Thyroid gland (tissue), 4 donors: ENCODE measurements at regions not wholly inside any gene's neighbourhood (a gene's known extent, or its start where the extent isn't known, plus 50 kb on each side); places are given as distances from the start of the nearest gene placed in this dataset.

Experiments used
- CTCF ChIP-seq, 6 experiments: fragments of 200-600 bp in 3 of 6; fragments of 450-650 bp in 3 of 6; sonication (generic) in 3 of 6; IDR thresholded peaks; one replicate each; pipeline ENCODE4 v1.5.1; 2016 to 2019; ENCODE audit warnings: antibody characterized with exemption in 6 of 6, mild to moderate bottlenecking in 2 of 6, inconsistent platforms in 1 of 6, moderate library complexity in 1 of 6
- POLR2A ChIP-seq, 2 donors: fragments of 450-650 bp; IDR thresholded peaks; one replicate each; pipeline ENCODE4 v1.6.1; 2017; ENCODE audit warnings: antibody characterized with exemption in 2 of 2, mild to moderate bottlenecking in 2 of 2, moderate library complexity in 1 of 2

DNA sequence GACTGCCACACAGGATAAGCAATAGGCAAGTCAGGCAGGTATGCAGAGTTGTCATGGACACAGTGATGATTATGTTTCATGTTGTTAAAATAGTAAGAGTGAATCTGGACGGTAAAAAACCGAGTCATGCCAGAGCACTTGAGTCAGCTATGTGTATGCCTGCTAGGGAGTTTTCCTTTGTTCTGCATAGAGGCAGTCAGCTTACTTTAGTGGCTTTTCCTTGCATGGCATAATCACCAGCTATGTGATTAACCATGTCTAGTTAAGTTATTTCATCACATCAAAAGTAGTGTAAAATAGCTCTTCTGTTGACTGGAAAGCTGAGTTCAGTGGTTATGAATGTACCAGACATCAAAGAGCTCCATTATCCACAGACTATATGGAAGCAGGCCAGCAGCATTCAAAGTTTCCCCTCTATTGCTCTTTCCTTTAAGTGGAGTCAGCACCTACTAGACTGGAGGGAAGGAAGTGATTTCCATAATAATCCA is 989.8 kb downstream of the TLE1 start:
- TF ChIP-seq POLR2A (IDR thresholded peaks at IDR 0.05) (no peak), CTCF (IDR thresholded peaks at IDR 0.05) (no peak)
